Body of pancreas (tissue), 4 donors: ENCODE measurements at regions not wholly inside any gene's neighbourhood (a gene's known extent, or its start where the extent isn't known, plus 50 kb on each side); places are given as distances from the start of the nearest gene placed in this dataset.

Experiments
- ATAC-seq: fragments of 150-250 bp; one replicate; pipeline ENCODE4 v1.9.1; 2016
- DNase-seq, 4 donors: peaks; one replicate each; pipeline ENCODE4 v3.0.0-alpha.2; 2019
- H3K27ac ChIP-seq, 4 donors: fragments of 200-600 bp; sonication (generic); 1 replicate in 3 of 4; 2 replicates in 1 of 4; pipeline versions ENCODE4 v1.5.1 to v1.6.1; 2016 to 2019; ENCODE audit warnings: mild to moderate bottlenecking in 1 of 4, mixed read lengths in 1 of 4, moderate library complexity in 1 of 4
- H3K27me3 ChIP-seq, 2 donors: fragments of 200-600 bp; sonication (generic); one replicate each; pipeline ENCODE4 v1.6.0; 2016; ENCODE audit warnings: mild to moderate bottlenecking in 1 of 2
- H3K36me3 ChIP-seq, 2 donors: fragments of 200-600 bp; sonication (generic); replicated peaks in 1 of 2; 2 replicates each; pipeline ENCODE4 v1.5.1; 2016; ENCODE audit warnings: low read depth in 2 of 2; ENCODE audit not compliant: insufficient read depth in 1 of 2
- H3K4me1 ChIP-seq: fragments of 200-600 bp; sonication (generic); one replicate; pipeline ENCODE4 v1.6.0; 2016
- H3K4me3 ChIP-seq, 2 donors: fragments of 200-600 bp; sonication (generic); 1 replicate in 1 of 2; 2 replicates in 1 of 2; pipeline ENCODE4 v1.5.1; 2016 to 2019
- H3K9me3 ChIP-seq, 3 donors: fragments of 200-600 bp; sonication (generic); 1 replicate in 2 of 3; 2 replicates in 1 of 3; pipeline ENCODE4 v1.5.1; 2016
- POLR2A ChIP-seq, 3 donors: fragments of 450-650 bp; IDR thresholded peaks; one replicate each; pipeline ENCODE4 v1.6.1; 2016; ENCODE audit warnings: antibody characterized with exemption in 3 of 3, mild to moderate bottlenecking in 2 of 3
- WGBS, 2 donors: methylation state at CpG; one replicate each; pipeline ENCODE4 v1.1.5; 2017; 5-methylcytosine and 5-hydroxymethylcytosine counted together
- intact Hi-C: fragments of 100-400 bp; cut with DNase I; formaldehyde crosslinking; loops from one replicate; pipeline ENCODE4 v1.15.1; 2023
- TF ChIP-seq, protein P1 (sequence below), 7 experiments: fragments of 450-650 bp in 4 of 7; fragments of 200-600 bp in 3 of 7; sonication (generic) in 3 of 7; IDR thresholded peaks; one replicate each; pipeline ENCODE4 v1.5.1; 2016 to 2019; ENCODE audit warnings: antibody characterized with exemption in 7 of 7

DNA sequence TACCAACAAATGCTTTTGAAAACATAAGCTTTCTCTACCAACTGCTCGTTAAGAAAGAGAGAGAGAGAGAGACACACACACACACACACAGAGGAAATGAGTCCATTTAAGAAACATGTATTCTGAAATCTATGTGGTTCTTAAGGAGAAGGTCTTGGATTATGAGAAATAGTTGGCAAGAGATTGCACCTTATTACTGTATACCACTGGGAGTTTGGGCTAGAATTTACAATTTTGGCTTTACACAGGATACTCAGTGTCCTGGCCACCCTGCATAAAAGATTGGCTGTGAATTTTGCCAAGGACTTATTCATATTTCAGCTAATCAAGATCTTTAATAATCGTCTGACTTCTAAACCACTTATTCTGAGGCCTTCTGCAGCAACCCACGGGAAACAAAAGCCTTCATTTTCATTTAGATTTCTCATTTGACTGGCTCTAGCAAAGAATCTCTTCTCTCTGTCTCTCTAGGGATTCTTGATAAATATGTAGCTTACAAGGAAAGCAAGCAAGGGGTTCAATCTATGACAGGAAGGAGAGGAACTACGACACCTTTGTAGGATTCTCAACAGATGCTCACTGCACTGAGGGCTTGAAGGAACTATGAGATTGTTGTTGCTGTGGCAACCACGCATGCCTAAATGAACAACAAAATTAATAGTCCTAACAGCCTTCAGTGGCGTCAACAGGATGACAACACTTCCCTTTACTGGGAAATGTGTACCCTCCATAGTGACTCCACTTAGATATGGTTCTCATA lies 75.3 kb upstream of the GNAO1 start:
- Histone ChIP-seq H3K4me3 (no peak overlapping the region), H3K4me1 (no peaks in the 10 kb centered on the region), H3K9me3 (no peaks in the 10 kb centered on the region), H3K27ac (no peak overlapping the region), H3K27me3 (no peaks in the 10 kb centered on the region), H3K36me3 (no peaks in the 10 kb centered on the region)
- ATAC-seq (no peak), DNase-seq (no peak)
- TF ChIP-seq POLR2A (IDR thresholded peaks at IDR 0.05): no peak
- TF ChIP-seq, protein P1, sequence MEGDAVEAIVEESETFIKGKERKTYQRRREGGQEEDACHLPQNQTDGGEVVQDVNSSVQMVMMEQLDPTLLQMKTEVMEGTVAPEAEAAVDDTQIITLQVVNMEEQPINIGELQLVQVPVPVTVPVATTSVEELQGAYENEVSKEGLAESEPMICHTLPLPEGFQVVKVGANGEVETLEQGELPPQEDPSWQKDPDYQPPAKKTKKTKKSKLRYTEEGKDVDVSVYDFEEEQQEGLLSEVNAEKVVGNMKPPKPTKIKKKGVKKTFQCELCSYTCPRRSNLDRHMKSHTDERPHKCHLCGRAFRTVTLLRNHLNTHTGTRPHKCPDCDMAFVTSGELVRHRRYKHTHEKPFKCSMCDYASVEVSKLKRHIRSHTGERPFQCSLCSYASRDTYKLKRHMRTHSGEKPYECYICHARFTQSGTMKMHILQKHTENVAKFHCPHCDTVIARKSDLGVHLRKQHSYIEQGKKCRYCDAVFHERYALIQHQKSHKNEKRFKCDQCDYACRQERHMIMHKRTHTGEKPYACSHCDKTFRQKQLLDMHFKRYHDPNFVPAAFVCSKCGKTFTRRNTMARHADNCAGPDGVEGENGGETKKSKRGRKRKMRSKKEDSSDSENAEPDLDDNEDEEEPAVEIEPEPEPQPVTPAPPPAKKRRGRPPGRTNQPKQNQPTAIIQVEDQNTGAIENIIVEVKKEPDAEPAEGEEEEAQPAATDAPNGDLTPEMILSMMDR (IDR thresholded peaks at IDR 0.05): no peak
- intact Hi-C loops: no loop called here
- WGBS, 2 donors: 38 to 57% methylated on average over 6 of the region's 6 CpGs

GRCh38 chr16:56113223-56113622 lies 78.1 kb upstream of the GNAO1 start:
- no peak for TF ChIP-seq POLR2A (IDR thresholded peaks at IDR 0.05)
- Histone ChIP-seq H3K27me3 (no peaks in the 10 kb centered on the region), H3K4me1 (no peaks in the 10 kb centered on the region), H3K4me3 (no peak overlapping the region), H3K9me3 (no peaks in the 10 kb centered on the region), H3K27ac (no peak overlapping the region), H3K36me3 (no peaks in the 10 kb centered on the region)
- DNase-seq (no peak), ATAC-seq (no peak)
- intact Hi-C loops: no loop called here
- WGBS, 2 donors: 40 to 54% methylated on average over 2 of the region's 2 CpGs

GRCh38 chr16:56111100-56111499 lies 80.2 kb upstream of the GNAO1 start:
- intact Hi-C loops: no loop called here
- Histone ChIP-seq H3K4me1 (no peaks in the 10 kb centered on the region), H3K9me3 (no peaks in the 10 kb centered on the region), H3K4me3 (no peak overlapping the region), H3K27me3 (no peaks in the 10 kb centered on the region), H3K36me3 (no peaks in the 10 kb centered on the region), H3K27ac (no peak overlapping the region)
- ATAC-seq (no peak), DNase-seq (no peak)
- TF ChIP-seq, protein P1 (IDR thresholded peaks at IDR 0.05): no peak
- no peak for TF ChIP-seq POLR2A (IDR thresholded peaks at IDR 0.05)
- WGBS, 2 donors: 55 to 58% methylated on average over 5 of the region's 5 CpGs

DNA sequence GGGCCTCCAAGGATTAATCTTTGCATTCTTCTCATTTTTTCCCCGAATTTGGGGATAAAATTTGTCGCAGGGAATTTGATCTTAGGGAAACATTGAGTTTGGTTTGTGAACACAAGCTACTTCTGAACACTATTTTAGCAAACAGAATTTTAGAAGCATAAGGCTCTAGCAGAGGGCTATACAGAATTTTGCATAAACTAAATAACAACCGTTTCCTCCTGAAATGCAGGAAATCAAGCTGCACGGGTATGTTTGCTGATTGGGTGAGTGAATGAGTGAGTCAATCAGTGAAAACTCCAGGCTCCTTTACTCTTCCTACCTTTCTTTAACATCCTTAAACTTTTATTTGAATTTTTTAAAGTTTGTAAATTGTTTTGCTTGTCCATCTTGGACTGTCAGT lies 81.3 kb upstream of the GNAO1 start:
- intact Hi-C loops: no loop called here
- Histone ChIP-seq H3K4me1 (no peaks in the 10 kb centered on the region), H3K27ac (no peak overlapping the region), H3K36me3 (no peaks in the 10 kb centered on the region), H3K9me3 (no peaks in the 10 kb centered on the region), H3K27me3 (no peaks in the 10 kb centered on the region), H3K4me3 (no peak overlapping the region)
- WGBS, 2 donors: 47 to 48% methylated on average over 4 of the region's 4 CpGs
- TF ChIP-seq POLR2A (IDR thresholded peaks at IDR 0.05): no peak
- TF ChIP-seq, protein P1 (IDR thresholded peaks at IDR 0.05): no peak
- DNase-seq: no peak
- no peak for ATAC-seq

DNA sequence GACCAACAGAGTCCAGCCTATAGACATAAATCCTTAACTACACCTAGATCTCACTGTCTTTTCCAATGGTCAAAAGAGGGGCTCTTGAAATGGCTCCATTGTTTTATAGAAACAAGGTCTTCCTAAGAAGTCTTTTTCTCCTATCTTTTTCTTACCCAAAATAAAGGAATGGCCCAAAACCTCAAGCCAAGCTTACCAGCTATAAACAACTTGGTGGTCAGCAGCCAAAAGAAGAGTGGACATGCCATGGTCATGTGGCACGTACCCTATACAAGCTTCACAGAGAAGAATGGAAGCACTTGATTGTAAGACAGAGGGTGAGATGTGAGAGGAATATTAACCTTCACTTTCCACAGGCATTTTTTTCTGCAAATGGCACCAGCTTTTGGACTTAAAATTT lies 82.1 kb upstream of the GNAO1 start:
- intact Hi-C loops: no loop called here
- Histone ChIP-seq H3K27ac (no peak overlapping the region), H3K4me3 (no peak overlapping the region), H3K27me3 (no peaks in the 10 kb centered on the region), H3K36me3 (no peaks in the 10 kb centered on the region), H3K4me1 (no peaks in the 10 kb centered on the region), H3K9me3 (no peaks in the 10 kb centered on the region)
- no peak for DNase-seq
- WGBS, 2 donors: 83 to 97% methylated on average over 1 of the region's 1 CpG
- TF ChIP-seq, protein P1 (IDR thresholded peaks at IDR 0.05): no peak
- no peak for TF ChIP-seq POLR2A (IDR thresholded peaks at IDR 0.05)
- no peak for ATAC-seq
